22Rv1 (cell line): ENCODE measurements at regions not wholly inside any gene's neighbourhood (a gene's known extent, or its start where the extent isn't known, plus 50 kb on each side); places are given as distances from the start of the nearest gene placed in this dataset.
"Not testable (repeated sequence)": the region's sequence is repeated elsewhere in the genome, so short reads cannot be mapped to it uniquely, and the experiment has no call there.

Experiments used
- CTCF ChIP-seq: fragments of 450-650 bp; IDR thresholded peaks from 2 replicates; pipeline ENCODE4 v1.5.1; 2017; ENCODE audit warnings: mild to moderate bottlenecking
- ZFX ChIP-seq: fragments of 450-650 bp; IDR thresholded peaks from 2 replicates; pipeline ENCODE4 v1.6.1; 2017; ENCODE audit warnings: antibody characterized with exemption, borderline replicate concordance

- not testable (repeated sequence) for TF ChIP-seq CTCF, ZFX
These were observed 78.8 kb upstream of the RPH3A start for GRCh38 chr12:112712751-112713150.
